GM23338 (cell line): ENCODE measurements at regions not wholly inside any gene's neighbourhood (a gene's known extent, or its start where the extent isn't known, plus 50 kb on each side); places are given as distances from the start of the nearest gene placed in this dataset.

Experiments
- ATAC-seq: fragments of 200-7000 bp; cut with Tn5 transposase; 3 replicates; pipeline ENCODE4 v1.9.1; 2020
- DNase-seq: peaks from one replicate; pipeline ENCODE4 v3.0.0-alpha.2; 2015; ENCODE audit warnings: low spot score
- H2AFZ ChIP-seq: fragments of 200-600 bp; sonication (generic); 2 replicates; pipeline ENCODE4 v1.8.0; 2016; ENCODE audit warnings: antibody characterized with exemption, mild to moderate bottlenecking, moderate library complexity
- H3F3A ChIP-seq: fragments of 200-600 bp; sonication (generic); replicated peaks from 2 replicates; pipeline ENCODE4 v1.8.0; 2017; ENCODE audit warnings: antibody characterized with exemption, mixed run types, low read depth
- H3K27ac ChIP-seq: fragments of 200-600 bp; sonication (generic); 2 replicates; pipeline ENCODE4 v1.6.1; 2016; ENCODE audit warnings: low read depth
- H3K27me3 ChIP-seq: fragments of 200-600 bp; sonication (generic); 2 replicates; pipeline ENCODE4 v1.8.0; 2016; ENCODE audit warnings: mild to moderate bottlenecking, mixed run types, moderate library complexity; ENCODE audit not compliant: insufficient read depth
- H3K36me3 ChIP-seq: fragments of 200-600 bp; sonication (generic); 2 replicates; pipeline ENCODE4 v1.8.0; 2016; ENCODE audit warnings: mild to moderate bottlenecking; ENCODE audit not compliant: insufficient read depth
- H3K4me1 ChIP-seq: fragments of 200-600 bp; sonication (generic); 2 replicates; pipeline ENCODE4 v1.8.0; 2016; ENCODE audit warnings: mild to moderate bottlenecking, moderate library complexity; ENCODE audit not compliant: insufficient read depth
- H3K4me2 ChIP-seq: fragments of 200-600 bp; sonication (generic); 2 replicates; pipeline ENCODE4 v1.7.1; 2017; ENCODE audit warnings: mixed run types
- H3K4me3 ChIP-seq: fragments of 200-600 bp; sonication (generic); 2 replicates; pipeline ENCODE4 v1.6.1; 2016; ENCODE audit warnings: mixed run types
- H3K79me2 ChIP-seq: fragments of 200-600 bp; sonication (generic); replicated peaks from 2 replicates; pipeline ENCODE4 v1.8.0; 2017; ENCODE audit warnings: mild to moderate bottlenecking; ENCODE audit not compliant: insufficient read depth
- H3K9me2 ChIP-seq: fragments of 200-600 bp; sonication (generic); 2 replicates; pipeline ENCODE4 v1.8.0; 2017; ENCODE audit not compliant: insufficient read depth
- H4K20me1 ChIP-seq: fragments of 200-600 bp; sonication (generic); replicated peaks from 2 replicates; pipeline ENCODE4 v1.8.0; 2017; ENCODE audit warnings: mild to moderate bottlenecking; ENCODE audit not compliant: insufficient read depth
- H3K27ac Mint-ChIP-seq: 2 replicates; pipeline ENCODE4 v1.8.0; 2020; ENCODE audit warnings: inconsistent platforms, mild to moderate bottlenecking, moderate library complexity, mixed read lengths
- H3K27me3 Mint-ChIP-seq: 3 replicates; pipeline ENCODE4 v1.8.0; 2022; ENCODE audit warnings: low read depth, mild to moderate bottlenecking, moderate library complexity, mixed read lengths, inconsistent platforms; ENCODE audit not compliant: insufficient read depth, poor library complexity
- H3K36me3 Mint-ChIP-seq: 3 replicates; pipeline ENCODE4 v1.8.0; 2021; ENCODE audit warnings: low read depth, mild to moderate bottlenecking, inconsistent platforms, moderate library complexity, mixed read lengths
- H3K4me1 Mint-ChIP-seq: 3 replicates; pipeline ENCODE4 v1.8.0; 2020; ENCODE audit warnings: mild to moderate bottlenecking, inconsistent platforms, mixed read lengths
- H3K4me3 Mint-ChIP-seq: 3 replicates; pipeline ENCODE4 v1.8.0; 2021; ENCODE audit warnings: moderate library complexity, mild to moderate bottlenecking, inconsistent platforms, mixed read lengths
- H3K9me3 Mint-ChIP-seq: 3 replicates; pipeline ENCODE4 v1.8.0; 2020; ENCODE audit warnings: moderate library complexity, mild to moderate bottlenecking, inconsistent platforms, mixed read lengths
- CREB1 ChIP-seq: fragments of 250-450 bp; sonication (Bioruptor Pico); IDR thresholded peaks from 2 replicates; pipeline ENCODE4 v1.5.0; 2020; ENCODE audit warnings: low read depth, mild to moderate bottlenecking, moderate library complexity
- ETS1 ChIP-seq: IDR thresholded peaks from 2 replicates; pipeline ENCODE4 v1.6.1; 2016; ENCODE audit warnings: antibody characterized with exemption
- EZH2 ChIP-seq: fragments of 200-600 bp; sonication (generic); IDR thresholded peaks from one replicate; pipeline ENCODE4 v1.8.0; 2017; ENCODE audit warnings: antibody characterized with exemption, mild to moderate bottlenecking, low read depth; ENCODE audit not compliant: unreplicated experiment
- EZH2phosphoT487 ChIP-seq: fragments of 200-600 bp; sonication (generic); IDR thresholded peaks from one replicate; pipeline ENCODE4 v1.8.1; 2018; ENCODE audit warnings: antibody characterized with exemption; ENCODE audit not compliant: unreplicated experiment
- NANOG ChIP-seq: IDR thresholded peaks from 2 replicates; pipeline ENCODE4 v1.6.1; 2016; ENCODE audit warnings: antibody characterized with exemption, borderline replicate concordance
- ZNF114 ChIP-seq: fragments of 250-450 bp; sonication (Bioruptor Pico); IDR thresholded peaks from 2 replicates; pipeline ENCODE4 v1.5.0; 2020; ENCODE audit warnings: mild to moderate bottlenecking, moderate library complexity
- ZNF331 ChIP-seq: fragments of 250-450 bp; sonication (Bioruptor Pico); IDR thresholded peaks from 2 replicates; pipeline ENCODE4 v1.5.0; 2020; ENCODE audit warnings: low read depth, mild to moderate bottlenecking, moderate library complexity
- TF ChIP-seq, protein P1 (sequence below), 2 experiments: fragments of 200-600 bp in 1 of 2; sonication (generic) in 1 of 2; conservative IDR thresholded peaks; 2 replicates each; pipeline versions ENCODE4 v1.5.1 to v1.6.1; 2016 to 2017; ENCODE audit warnings: antibody characterized with exemption in 2 of 2, low read depth in 2 of 2, mild to moderate bottlenecking in 2 of 2, moderate library complexity in 1 of 2

- no peaks in the 10 kb centered on the region for H3K79me2 ChIP-seq
- Mint-ChIP-seq H3K27ac (no peak overlapping the region), H3K4me3 (no peak overlapping the region), H3K4me1 (no peaks in the 10 kb centered on the region), H3K27me3 (no peaks in the 10 kb centered on the region), H3K9me3 (no peaks in the 10 kb centered on the region; the same call in 2 of the 3 replicates), H3K36me3 (no peaks in the 10 kb centered on the region)
- no peaks in the 10 kb centered on the region for H4K20me1 ChIP-seq
- ATAC-seq (no peak), DNase-seq (no peak)
- TF ChIP-seq, protein P1, sequence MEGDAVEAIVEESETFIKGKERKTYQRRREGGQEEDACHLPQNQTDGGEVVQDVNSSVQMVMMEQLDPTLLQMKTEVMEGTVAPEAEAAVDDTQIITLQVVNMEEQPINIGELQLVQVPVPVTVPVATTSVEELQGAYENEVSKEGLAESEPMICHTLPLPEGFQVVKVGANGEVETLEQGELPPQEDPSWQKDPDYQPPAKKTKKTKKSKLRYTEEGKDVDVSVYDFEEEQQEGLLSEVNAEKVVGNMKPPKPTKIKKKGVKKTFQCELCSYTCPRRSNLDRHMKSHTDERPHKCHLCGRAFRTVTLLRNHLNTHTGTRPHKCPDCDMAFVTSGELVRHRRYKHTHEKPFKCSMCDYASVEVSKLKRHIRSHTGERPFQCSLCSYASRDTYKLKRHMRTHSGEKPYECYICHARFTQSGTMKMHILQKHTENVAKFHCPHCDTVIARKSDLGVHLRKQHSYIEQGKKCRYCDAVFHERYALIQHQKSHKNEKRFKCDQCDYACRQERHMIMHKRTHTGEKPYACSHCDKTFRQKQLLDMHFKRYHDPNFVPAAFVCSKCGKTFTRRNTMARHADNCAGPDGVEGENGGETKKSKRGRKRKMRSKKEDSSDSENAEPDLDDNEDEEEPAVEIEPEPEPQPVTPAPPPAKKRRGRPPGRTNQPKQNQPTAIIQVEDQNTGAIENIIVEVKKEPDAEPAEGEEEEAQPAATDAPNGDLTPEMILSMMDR (conservative IDR thresholded peaks at IDR 0.05; ENCODE audit: low read depth in 2 of 2) = peak in 1 of 2 experiments; percentile 39; a peak in 2 of 4 replicates
- TF ChIP-seq EZH2phosphoT487 = no peak
- no peaks in the 10 kb centered on the region for H3K36me3 ChIP-seq
- no peaks in the 10 kb centered on the region for H3K9me2 ChIP-seq
- no peaks in the 10 kb centered on the region for H3F3A ChIP-seq
- H3K4me3 ChIP-seq = no peak overlapping the region
- H3K4me2 ChIP-seq = no peak overlapping the region
- no peaks in the 10 kb centered on the region for H3K4me1 ChIP-seq
- no peaks in the 10 kb centered on the region for H3K27me3 ChIP-seq
- H2AFZ ChIP-seq = no peak overlapping the region; the same call in 1 of the 2 replicates
- H3K27ac ChIP-seq = no peak overlapping the region
These were observed 202.1 kb upstream of the EPHA7 start for GRCh38 chr6:93621442-93621841.

- no peak overlapping the region for H3K27ac ChIP-seq
- no peak for DNase-seq
- H3K27me3 ChIP-seq = no peaks in the 10 kb centered on the region
- Mint-ChIP-seq H3K27me3 (no peaks in the 10 kb centered on the region), H3K36me3 (no peaks in the 10 kb centered on the region), H3K9me3 (no peaks in the 10 kb centered on the region), H3K4me1 (no peaks in the 10 kb centered on the region), H3K4me3 (no peak overlapping the region), H3K27ac (no peak overlapping the region)
- TF ChIP-seq EZH2 (no peak), NANOG (no peak)
- H3K4me3 ChIP-seq = no peak overlapping the region
- H3K79me2 ChIP-seq = no peaks in the 10 kb centered on the region
- H4K20me1 ChIP-seq = no peaks in the 10 kb centered on the region
- H2AFZ ChIP-seq = peak overlapping the region; percentile 49; the same call in 1 of the 2 replicates
- H3K4me1 ChIP-seq = no peaks in the 10 kb centered on the region
- H3K4me2 ChIP-seq = no peak overlapping the region
- no peak for ATAC-seq
- H3K9me2 ChIP-seq = no peaks in the 10 kb centered on the region
- H3F3A ChIP-seq = no peaks in the 10 kb centered on the region
- H3K36me3 ChIP-seq = no peaks in the 10 kb centered on the region
These were observed 185.6 kb upstream of the EPHA7 start for GRCh38 chr6:93604951-93605350.

DNA sequence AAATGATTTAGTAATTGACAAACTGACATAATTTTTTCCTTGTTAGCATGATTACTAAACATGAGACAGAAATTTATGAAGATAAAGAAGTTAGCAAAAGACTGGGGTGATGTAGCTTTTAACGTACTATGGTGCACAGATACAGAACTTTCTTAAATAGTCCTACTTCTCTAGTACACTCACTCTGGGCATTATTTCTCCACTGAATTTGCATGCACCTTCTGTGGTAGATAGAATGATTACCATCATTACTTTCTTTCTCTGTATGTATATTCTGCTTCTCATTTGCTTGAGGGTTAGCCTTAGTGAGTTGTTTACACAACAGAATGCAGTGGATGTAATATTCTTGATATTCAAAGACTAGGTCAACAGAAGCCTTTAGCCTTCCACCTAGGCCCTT is 173.1 kb upstream of the EPHA7 start:
- no peak overlapping the region for H3K4me3 ChIP-seq
- Mint-ChIP-seq H3K27ac (no peak overlapping the region), H3K9me3 (no peaks in the 10 kb centered on the region), H3K27me3 (no peaks in the 10 kb centered on the region), H3K4me3 (no peak overlapping the region), H3K4me1 (no peaks in the 10 kb centered on the region), H3K36me3 (no peaks in the 10 kb centered on the region)
- H4K20me1 ChIP-seq = no peaks in the 10 kb centered on the region
- H3K36me3 ChIP-seq = no peaks in the 10 kb centered on the region
- no peaks in the 10 kb centered on the region for H3K4me1 ChIP-seq
- no peaks in the 10 kb centered on the region for H3F3A ChIP-seq
- no peak overlapping the region for H3K27ac ChIP-seq
- no peak overlapping the region for H2AFZ ChIP-seq
- no peaks in the 10 kb centered on the region for H3K27me3 ChIP-seq
- no peaks in the 10 kb centered on the region for H3K79me2 ChIP-seq
- DNase-seq = no peak
- H3K4me2 ChIP-seq = no peak overlapping the region
- peaks cover 4% of the 10 kb centered on the region; the same call in 1 of the 2 replicates for H3K9me2 ChIP-seq
- ATAC-seq = no peak
- no peak for TF ChIP-seq ZNF114
- no peak for TF ChIP-seq NANOG
- TF ChIP-seq CREB1 (CRISPR knock-in tag) = no peak
- TF ChIP-seq ETS1 = no peak
- TF ChIP-seq ZNF331 (CRISPR knock-in tag) = no peak
